Stimulated activated CD4-positive, alpha-beta T cell treated with anti-CD3 and anti-CD28 coated beads, Interleukin-4, amount 100 ng/mL, for 48 hours (primary cell): ENCODE measurements at regions not wholly inside any gene's neighbourhood (a gene's known extent, or its start where the extent isn't known, plus 50 kb on each side); places are given as distances from the start of the nearest gene placed in this dataset.
"Not testable (repeated sequence)": the region's sequence is repeated elsewhere in the genome, so short reads cannot be mapped to it uniquely, and the experiment has no call there.

ENCODE experiments used
- DNase-seq, 2 donors: peaks; one replicate each; pipeline ENCODE4 v3.0.0-alpha.2; 2020; ENCODE audit warnings: low read depth in 2 of 2

DNA sequence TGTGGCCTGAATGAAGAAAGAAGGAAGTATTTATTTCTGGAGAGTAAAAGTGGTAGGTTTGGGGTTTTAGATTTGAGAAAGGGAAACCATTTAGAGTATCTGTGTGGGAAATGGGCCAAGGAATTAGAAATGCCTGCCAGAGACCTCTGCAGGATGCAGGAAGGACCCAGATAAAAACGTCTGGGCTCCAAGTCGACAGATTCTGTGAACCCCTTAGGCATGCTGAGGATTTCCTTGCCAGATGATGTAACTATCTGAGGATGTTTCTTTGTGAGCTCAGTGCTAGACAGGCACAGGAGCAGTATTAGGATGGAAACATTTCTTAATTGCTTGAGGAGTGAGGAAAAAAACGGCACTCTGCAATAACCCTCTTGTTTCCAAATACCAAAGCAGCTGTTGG is 251.8 kb upstream of the DMRT1 start:
- DNase-seq, result no peak

DNA sequence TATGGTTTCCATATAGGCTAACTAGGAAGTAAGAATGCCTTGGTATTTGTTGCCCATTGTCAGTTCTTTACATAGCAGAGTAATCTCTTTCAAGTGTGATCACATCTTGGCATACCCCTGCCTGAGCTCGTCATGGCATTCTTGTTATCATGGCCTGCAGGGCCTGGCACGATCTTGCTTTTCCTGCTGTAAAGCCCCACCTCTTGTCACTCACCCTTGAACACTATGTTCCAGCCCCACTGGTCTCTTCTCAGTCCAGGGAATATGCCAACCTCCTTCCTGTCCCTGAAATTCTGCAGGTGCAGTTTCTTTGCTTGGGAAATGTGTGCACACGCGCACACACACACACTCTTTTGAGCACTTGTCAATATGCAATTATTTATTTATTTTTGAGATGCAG is 250.2 kb upstream of the DMRT1 start:
- no peak for DNase-seq

GRCh38 chr9:592225-592624 is 249.3 kb upstream of the DMRT1 start:
- DNase-seq, result no peak

DNA sequence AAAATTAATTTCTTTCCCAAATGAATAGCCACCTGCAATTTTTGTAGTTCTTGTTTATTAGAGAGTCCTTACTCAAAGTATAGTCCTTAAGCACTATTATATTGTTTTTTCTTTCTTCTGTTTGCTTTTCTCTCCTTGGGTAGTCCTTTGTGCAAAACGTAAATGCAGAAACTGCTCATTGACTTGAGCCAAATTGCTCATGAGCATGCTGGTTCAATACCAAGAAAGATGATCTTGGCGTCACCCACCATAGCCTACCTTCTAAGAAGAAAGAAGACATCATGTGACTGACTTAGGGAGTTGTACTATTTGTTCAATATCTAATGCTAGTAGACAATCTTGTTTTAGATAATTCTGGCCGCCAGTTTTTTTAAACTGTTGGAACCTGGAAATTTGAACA is 248.8 kb upstream of the DMRT1 start:
- DNase-seq, result no peak

- no peak for DNase-seq
These were observed 247.7 kb upstream of the DMRT1 start for GRCh38 chr9:593809-594208.

DNA sequence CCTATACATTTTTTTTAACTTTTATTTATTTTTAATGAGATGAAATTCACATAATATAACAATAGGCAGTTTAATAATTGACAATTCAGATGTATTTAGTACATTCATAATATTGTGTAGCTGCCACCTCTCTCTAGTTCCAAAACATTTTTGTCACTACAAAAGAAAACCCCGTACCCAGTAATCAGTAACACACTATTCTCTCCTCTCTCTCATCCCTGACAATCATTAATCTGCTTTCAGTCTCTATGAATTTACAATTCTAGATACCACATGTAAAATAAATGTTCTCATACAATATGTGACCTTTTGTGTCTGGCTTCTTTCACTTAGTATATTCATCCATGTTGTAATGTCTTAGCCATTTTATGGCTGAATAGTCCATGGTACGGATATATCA is 244.8 kb upstream of the DMRT1 start:
- no peak for DNase-seq

GRCh38 chr9:600006-600405 is 241.5 kb upstream of the DMRT1 start:
- no peak for DNase-seq

DNA sequence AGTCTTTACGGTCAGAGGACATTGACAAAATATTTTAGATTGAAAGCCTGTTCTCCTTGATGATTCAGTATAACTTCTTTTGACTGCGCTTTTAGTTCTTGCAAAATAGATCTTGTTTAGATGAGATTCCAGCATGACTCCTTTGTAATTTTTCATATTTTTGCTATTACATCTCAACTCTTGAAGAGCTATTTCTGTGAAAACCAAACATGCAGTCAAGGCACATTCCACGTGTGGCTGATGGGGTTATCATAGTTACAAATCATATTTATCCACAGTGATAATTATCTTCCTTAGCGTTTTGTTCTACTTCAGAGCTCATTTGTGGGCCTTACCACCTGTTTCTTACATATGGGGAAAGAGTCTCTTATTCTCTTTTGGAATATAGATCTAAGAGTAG is 238.8 kb upstream of the DMRT1 start:
- DNase-seq, result no peak

GRCh38 chr9:603126-603525 is 238.4 kb upstream of the DMRT1 start:
- no peak for DNase-seq

GRCh38 chr9:607417-607816 is 234.1 kb upstream of the DMRT1 start:
- DNase-seq, result no peak

DNA sequence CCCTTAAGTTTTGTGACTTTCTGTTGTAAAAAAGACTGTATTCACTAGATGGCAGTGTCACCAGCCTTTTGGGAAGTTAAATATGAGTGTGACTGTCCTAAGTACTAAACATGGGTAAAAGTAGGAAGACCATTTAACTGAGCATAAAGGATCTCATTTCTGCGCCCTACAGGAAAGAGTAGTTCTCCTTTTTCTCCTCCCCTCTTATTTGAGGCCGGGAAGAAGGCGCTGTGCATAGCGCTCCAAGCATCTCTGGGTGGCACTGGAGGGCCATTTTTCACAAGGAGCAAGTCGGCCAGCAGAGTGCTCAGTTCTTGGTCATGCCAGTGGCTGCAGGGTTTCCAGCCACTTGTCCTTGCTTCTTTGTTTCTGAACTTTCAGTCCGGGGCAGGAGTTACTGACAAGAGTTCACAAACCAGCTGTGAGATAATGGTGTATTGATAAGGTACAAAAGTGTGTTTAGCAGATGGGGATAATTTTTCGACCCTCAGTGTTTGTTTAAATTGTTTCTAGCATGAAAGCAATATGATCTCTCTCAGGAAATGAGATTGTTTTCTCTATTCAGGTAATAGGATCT is 227.6 kb upstream of the DMRT1 start:
- DNase-seq, result peak; percentile 5 to 21

DNA sequence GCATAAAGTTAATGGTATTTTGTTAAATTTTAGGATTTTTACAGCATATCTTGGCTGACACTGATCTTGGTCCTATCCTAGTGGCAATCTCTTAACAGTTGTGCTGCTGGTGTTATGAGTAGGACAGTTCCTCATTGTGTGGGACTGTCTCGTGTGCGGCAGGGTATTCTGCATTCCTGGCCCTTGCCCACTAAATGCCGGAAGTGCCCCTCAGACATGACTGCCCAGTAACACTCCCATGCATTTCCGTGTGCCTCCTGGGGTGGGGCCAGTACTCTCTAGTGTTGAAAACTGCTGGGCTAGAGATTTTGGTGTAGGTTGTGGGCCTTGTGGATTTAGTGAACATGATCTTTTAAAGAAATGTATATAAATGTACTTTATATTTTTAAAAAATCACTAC is 227.1 kb upstream of the DMRT1 start:
- DNase-seq, result no peak

GRCh38 chr9:615756-616155 is 225.7 kb upstream of the DMRT1 start:
- no peak for DNase-seq

- DNase-seq, result no peak
These were observed 224.8 kb upstream of the DMRT1 start for GRCh38 chr9:616694-617093.

DNA sequence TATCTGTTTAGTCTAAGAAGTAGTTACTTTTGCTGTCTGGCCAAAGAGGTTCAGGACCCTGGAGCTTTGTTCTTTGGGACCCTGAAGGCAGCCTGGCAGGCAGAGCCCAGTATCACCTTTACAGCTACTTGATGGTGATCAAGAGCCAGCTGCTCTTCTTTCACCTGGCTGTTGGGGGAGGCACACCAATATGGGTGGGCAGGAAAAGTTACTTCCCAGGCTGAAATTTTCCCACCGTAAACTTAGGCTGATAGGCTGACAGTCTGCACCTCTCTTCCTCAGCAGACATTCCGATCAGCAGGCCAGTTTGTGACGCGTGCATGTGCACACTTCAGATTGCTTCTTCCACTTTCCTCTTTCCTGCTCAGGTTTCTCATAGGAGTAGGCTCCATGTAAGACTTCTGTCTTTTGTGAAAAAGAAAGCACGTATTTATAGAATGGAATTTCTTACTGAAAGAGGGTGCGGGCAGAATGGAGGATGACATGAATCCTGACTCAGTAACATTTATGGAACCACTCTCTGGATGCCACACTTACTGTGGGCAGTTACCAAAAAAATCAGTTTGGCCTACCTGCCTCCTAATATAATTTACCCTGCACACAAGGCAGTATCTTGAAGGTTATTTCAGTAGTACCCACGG is 223.9 kb upstream of the DMRT1 start:
- DNase-seq, result no peak

GRCh38 chr9:618478-618877 is 223.0 kb upstream of the DMRT1 start:
- DNase-seq, result no peak

GRCh38 chr9:621201-621855 is 220.2 kb upstream of the DMRT1 start:
- DNase-seq, result no peak

GRCh38 chr9:624935-625500 is 216.5 kb upstream of the DMRT1 start:
- DNase-seq, result no peak

- no peak for DNase-seq
These were observed 215.9 kb upstream of the DMRT1 start for GRCh38 chr9:625613-626012.

GRCh38 chr9:626114-626513 is 215.4 kb upstream of the DMRT1 start:
- DNase-seq, result not testable (repeated sequence)

DNA sequence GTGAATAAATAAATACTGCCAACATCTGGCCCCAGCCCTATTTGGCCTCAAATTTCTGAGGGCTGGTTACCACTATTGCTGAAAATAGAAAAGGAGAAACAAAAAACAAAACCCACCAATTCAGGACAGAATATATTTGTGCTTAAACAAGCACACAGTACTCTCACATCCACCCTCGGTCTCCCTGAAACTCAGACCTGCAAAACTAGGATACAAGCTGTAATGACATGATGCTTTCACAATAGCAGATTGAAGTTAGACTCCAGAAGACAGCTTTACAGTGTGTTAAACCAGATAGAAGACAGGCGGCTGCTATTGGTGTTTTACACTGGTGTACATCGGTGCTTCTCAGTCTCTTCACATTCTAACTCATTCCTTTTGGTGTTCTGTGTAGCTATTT is 214.9 kb upstream of the DMRT1 start:
- DNase-seq, result no peak

- DNase-seq, result no peak
These were observed 214.0 kb upstream of the DMRT1 start for GRCh38 chr9:627336-627970.

DNA sequence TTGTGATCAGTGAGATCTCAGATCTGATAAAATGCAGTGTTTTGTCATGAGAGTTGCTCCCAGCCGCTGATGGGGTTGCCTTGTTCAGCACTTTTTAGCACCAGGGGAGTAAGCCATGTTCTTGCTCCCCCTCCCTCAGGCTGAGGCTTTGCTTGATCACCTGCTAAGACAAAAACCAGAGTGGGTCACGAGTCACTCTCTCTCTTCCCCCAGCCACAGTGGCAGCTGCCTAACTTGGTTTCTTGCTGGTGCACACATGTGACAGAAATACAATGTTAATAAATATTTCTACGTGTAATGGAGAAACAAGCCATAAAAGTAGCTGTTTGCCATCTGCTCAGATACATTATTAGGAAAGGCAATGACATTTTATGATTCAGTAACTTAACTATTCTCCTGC is 212.4 kb upstream of the DMRT1 start:
- DNase-seq, result no peak
